ENCODE measurements at regions not wholly inside any gene's neighbourhood (a gene's known extent, or its start where the extent isn't known, plus 50 kb on each side); places are given as distances from the start of the nearest gene placed in this dataset.

GRCh38 chr1:29541631-29542030 is 305.3 kb downstream of the PTPRU start:
- TF ChIP-seq EP300 (IDR thresholded peaks at IDR 0.05) (no peak), CTCF (IDR thresholded peaks at IDR 0.05) (no peak), POLR2A (IDR thresholded peaks at IDR 0.05) (no peak), POLR2AphosphoS5 (IDR thresholded peaks at IDR 0.05) (no peak)

Data from upper lobe of left lung (tissue), 4 donors.